ENCODE measurements at regions not wholly inside any gene's neighbourhood (a gene's known extent, or its start where the extent isn't known, plus 50 kb on each side); places are given as distances from the start of the nearest gene placed in this dataset.

GRCh38 chr16:63702981-63703590 is 1418.8 kb downstream of the CDH11 start:
- TF ChIP-seq SPI1 (IDR thresholded peaks at IDR 0.05; ENCODE audit: borderline replicate concordance, low read depth): no peak
- no peak for TF ChIP-seq CTCF (IDR thresholded peaks at IDR 0.05; ENCODE audit: insufficient read depth, low read length)
- TF ChIP-seq GABPA (IDR thresholded peaks at IDR 0.05; ENCODE audit: low read depth): no peak
- no peak for TF ChIP-seq POLR2AphosphoS5 (IDR thresholded peaks at IDR 0.05; ENCODE audit: low read depth)
- no peak for TF ChIP-seq REST (IDR thresholded peaks at IDR 0.05; ENCODE audit: insufficient replicate concordance, low read depth)

All from HL-60 (cell line).